Hepatocyte (in vitro differentiated cells): ENCODE measurements at regions not wholly inside any gene's neighbourhood (a gene's known extent, or its start where the extent isn't known, plus 50 kb on each side); places are given as distances from the start of the nearest gene placed in this dataset.

Experiments
- DNase-seq: peaks from one replicate; pipeline ENCODE4 v3.0.0-alpha.2; 2016; ENCODE audit warnings: low spot score
- H2AFZ ChIP-seq: fragments of 200-600 bp; sonication (generic); 2 replicates; pipeline ENCODE4 v1.6.0; 2016; ENCODE audit warnings: antibody characterized with exemption, mild to moderate bottlenecking
- H3K27ac ChIP-seq: fragments of 200-600 bp; sonication (generic); 2 replicates; pipeline ENCODE4 v1.5.1; 2016; ENCODE audit warnings: mild to moderate bottlenecking
- H3K27me3 ChIP-seq: fragments of 200-600 bp; sonication (generic); 2 replicates; pipeline ENCODE4 v1.6.1; 2016
- H3K36me3 ChIP-seq: fragments of 200-600 bp; sonication (generic); replicated peaks from 2 replicates; pipeline ENCODE4 v1.5.1; 2016; ENCODE audit warnings: low read depth; ENCODE audit not compliant: insufficient read depth
- H3K4me1 ChIP-seq: fragments of 200-600 bp; sonication (generic); 2 replicates; pipeline ENCODE4 v1.5.1; 2016; ENCODE audit warnings: mild to moderate bottlenecking, moderate library complexity; ENCODE audit not compliant: insufficient read depth
- H3K4me2 ChIP-seq: fragments of 200-600 bp; sonication (generic); 2 replicates; pipeline ENCODE4 v1.6.0; 2016
- H3K4me3 ChIP-seq: fragments of 200-600 bp; sonication (generic); 2 replicates; pipeline ENCODE4 v1.5.1; 2016; ENCODE audit warnings: mild to moderate bottlenecking
- H3K79me2 ChIP-seq: fragments of 200-600 bp; sonication (generic); 2 replicates; pipeline ENCODE4 v1.6.0; 2017; ENCODE audit warnings: mild to moderate bottlenecking
- H3K9me2 ChIP-seq: fragments of 200-600 bp; sonication (generic); replicated peaks from 2 replicates; pipeline ENCODE4 v1.6.0; 2017; ENCODE audit warnings: mild to moderate bottlenecking; ENCODE audit not compliant: insufficient read depth
- H3K9me3 ChIP-seq: fragments of 200-600 bp; sonication (generic); 2 replicates; pipeline ENCODE4 v1.5.1; 2016; ENCODE audit warnings: low read depth, mild to moderate bottlenecking
- H4K20me1 ChIP-seq: fragments of 200-600 bp; sonication (generic); 2 replicates; pipeline ENCODE4 v1.6.0; 2016; ENCODE audit warnings: mild to moderate bottlenecking; ENCODE audit not compliant: insufficient read depth, poor library complexity, severe bottlenecking
- EZH2 ChIP-seq: fragments of 200-600 bp; sonication (generic); IDR thresholded peaks from 2 replicates; pipeline ENCODE4 v1.6.1; 2016; ENCODE audit warnings: antibody characterized with exemption, mild to moderate bottlenecking, borderline replicate concordance
- EZH2phosphoT487 ChIP-seq: fragments of 200-600 bp; sonication (generic); IDR thresholded peaks from one replicate; pipeline ENCODE4 v1.6.1; 2018; ENCODE audit warnings: antibody characterized with exemption, mild to moderate bottlenecking, low read depth, moderate library complexity; ENCODE audit not compliant: unreplicated experiment, severe bottlenecking
- WGBS: methylation state at CpG from one replicate; pipeline ENCODE4 v1.1.6; 2016; ENCODE audit warnings: low lambda C conversion rate; ENCODE audit errors: missing lambda C conversion rate; 5-methylcytosine and 5-hydroxymethylcytosine counted together
- TF ChIP-seq, protein P1 (sequence below): fragments of 200-600 bp; sonication (generic); IDR thresholded peaks from 2 replicates; pipeline ENCODE4 v1.5.1; 2016; ENCODE audit warnings: antibody characterized with exemption, mild to moderate bottlenecking; ENCODE audit not compliant: poor library complexity

DNA sequence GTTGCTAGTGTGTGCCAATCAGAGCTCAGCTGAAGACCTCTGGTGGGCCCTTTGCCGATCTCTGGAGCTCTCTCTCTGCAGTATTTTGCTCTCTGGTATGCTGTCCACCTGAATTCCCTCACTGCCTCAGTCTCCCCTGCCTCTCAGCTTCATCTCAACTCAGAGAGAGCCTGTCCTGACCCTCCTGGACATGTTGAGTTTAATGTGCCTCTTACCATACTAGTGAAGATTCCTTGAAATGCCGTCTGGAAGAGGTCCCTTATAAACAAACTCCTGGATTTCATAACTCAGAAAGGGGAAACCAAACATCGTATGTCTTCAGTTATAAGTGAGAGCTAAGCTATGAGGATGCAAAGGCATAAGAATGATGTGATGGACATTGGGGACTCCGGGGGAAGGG is 231.1 kb upstream of the ZNF217 start:
- peaks cover 26% of the 10 kb centered on the region for H3K4me1 ChIP-seq
- no peaks in the 10 kb centered on the region for H3K9me2 ChIP-seq
- H3K36me3 ChIP-seq, result no peaks in the 10 kb centered on the region
- H3K79me2 ChIP-seq, result no peaks in the 10 kb centered on the region
- H3K4me2 ChIP-seq, result no peak overlapping the region
- H3K9me3 ChIP-seq, result no peaks in the 10 kb centered on the region
- H3K27ac ChIP-seq, result no peak overlapping the region
- no peaks in the 10 kb centered on the region for H4K20me1 ChIP-seq
- no peaks in the 10 kb centered on the region for H3K27me3 ChIP-seq
- H2AFZ ChIP-seq, result no peak overlapping the region
- TF ChIP-seq EZH2 (no peak), EZH2phosphoT487 (no peak)
- TF ChIP-seq, protein P1, sequence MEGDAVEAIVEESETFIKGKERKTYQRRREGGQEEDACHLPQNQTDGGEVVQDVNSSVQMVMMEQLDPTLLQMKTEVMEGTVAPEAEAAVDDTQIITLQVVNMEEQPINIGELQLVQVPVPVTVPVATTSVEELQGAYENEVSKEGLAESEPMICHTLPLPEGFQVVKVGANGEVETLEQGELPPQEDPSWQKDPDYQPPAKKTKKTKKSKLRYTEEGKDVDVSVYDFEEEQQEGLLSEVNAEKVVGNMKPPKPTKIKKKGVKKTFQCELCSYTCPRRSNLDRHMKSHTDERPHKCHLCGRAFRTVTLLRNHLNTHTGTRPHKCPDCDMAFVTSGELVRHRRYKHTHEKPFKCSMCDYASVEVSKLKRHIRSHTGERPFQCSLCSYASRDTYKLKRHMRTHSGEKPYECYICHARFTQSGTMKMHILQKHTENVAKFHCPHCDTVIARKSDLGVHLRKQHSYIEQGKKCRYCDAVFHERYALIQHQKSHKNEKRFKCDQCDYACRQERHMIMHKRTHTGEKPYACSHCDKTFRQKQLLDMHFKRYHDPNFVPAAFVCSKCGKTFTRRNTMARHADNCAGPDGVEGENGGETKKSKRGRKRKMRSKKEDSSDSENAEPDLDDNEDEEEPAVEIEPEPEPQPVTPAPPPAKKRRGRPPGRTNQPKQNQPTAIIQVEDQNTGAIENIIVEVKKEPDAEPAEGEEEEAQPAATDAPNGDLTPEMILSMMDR, result no peak
- 64% methylated on average over 4 of the region's 4 CpGs for WGBS
- H3K4me3 ChIP-seq, result no peak overlapping the region
- DNase-seq, result no peak

- Histone ChIP-seq H3K27ac (no peak overlapping the region), H3K4me3 (no peak overlapping the region), H3K9me3 (no peaks in the 10 kb centered on the region), H2AFZ (no peak overlapping the region), H3K4me1 (peaks cover 13% of the 10 kb centered on the region), H3K4me2 (no peak overlapping the region), H3K36me3 (no peaks in the 10 kb centered on the region), H3K27me3 (no peaks in the 10 kb centered on the region), H4K20me1 (no peaks in the 10 kb centered on the region), H3K9me2 (no peaks in the 10 kb centered on the region), H3K79me2 (no peaks in the 10 kb centered on the region)
- DNase-seq, result no peak
- TF ChIP-seq, protein P1, result no peak
- TF ChIP-seq EZH2phosphoT487 (no peak), EZH2 (no peak)
- WGBS, result 87% methylated on average over 6 of the region's 6 CpGs
Measured at GRCh38 chr20:53823121-53823764, 229.6 kb upstream of the ZNF217 start.

DNA sequence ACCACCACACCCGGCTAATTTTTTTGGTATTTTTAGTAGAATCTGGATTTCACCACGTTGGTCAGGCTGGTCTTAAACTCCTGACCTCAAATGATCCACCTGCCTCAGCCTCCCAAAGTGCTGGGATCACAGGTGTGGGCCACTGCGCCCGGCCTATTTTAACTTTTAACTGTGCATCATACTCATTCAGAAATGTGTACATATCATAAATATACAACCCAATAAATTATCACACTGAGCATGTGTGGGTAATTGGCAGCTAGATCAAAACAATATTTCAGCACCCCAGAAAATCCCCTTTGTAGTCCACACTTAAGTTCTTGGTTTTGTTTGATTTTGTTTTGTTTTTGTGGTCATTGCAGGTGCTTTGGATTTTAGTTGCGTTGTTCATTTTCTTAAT is 228.9 kb upstream of the ZNF217 start:
- H3K27me3 ChIP-seq, result no peaks in the 10 kb centered on the region
- no peak for DNase-seq
- no peaks in the 10 kb centered on the region for H3K36me3 ChIP-seq
- no peak overlapping the region for H3K4me3 ChIP-seq
- no peaks in the 10 kb centered on the region for H4K20me1 ChIP-seq
- no peak overlapping the region for H3K27ac ChIP-seq
- H3K9me3 ChIP-seq, result no peaks in the 10 kb centered on the region
- H3K9me2 ChIP-seq, result no peaks in the 10 kb centered on the region
- peaks cover 6% of the 10 kb centered on the region for H3K4me1 ChIP-seq
- no peaks in the 10 kb centered on the region for H3K79me2 ChIP-seq
- no peak overlapping the region for H3K4me2 ChIP-seq
- WGBS, result over 99% methylated on average over 5 of the region's 5 CpGs
- no peak overlapping the region for H2AFZ ChIP-seq
- TF ChIP-seq, protein P1, result no peak
- TF ChIP-seq EZH2phosphoT487 (no peak), EZH2 (no peak)
